ENCODE measurements at regions not wholly inside any gene's neighbourhood (a gene's known extent, or its start where the extent isn't known, plus 50 kb on each side); places are given as distances from the start of the nearest gene placed in this dataset.

- TF ChIP-seq CTCF (IDR thresholded peaks at IDR 0.05): no peak
- TF ChIP-seq POLR2A (IDR thresholded peaks at IDR 0.05): no peak
Observed at GRCh38 chr7:113504691-113505090, 386.3 kb upstream of the SMIM30 start.

Data from thyroid gland (tissue), 4 donors.